H9 (cell line): ENCODE measurements at regions not wholly inside any gene's neighbourhood (a gene's known extent, or its start where the extent isn't known, plus 50 kb on each side); places are given as distances from the start of the nearest gene placed in this dataset.

Experiments used
- DNase-seq: peaks from one replicate; pipeline ENCODE4 v3.0.0-alpha.2; 2017
- H2AFZ ChIP-seq: one replicate; pipeline ENCODE4 v1.6.1; 2013; ENCODE audit warnings: mild to moderate bottlenecking, low read length, control low read depth, moderate library complexity
- H2AK5ac ChIP-seq: 2 replicates; pipeline ENCODE4 v1.6.1; 2013; ENCODE audit warnings: low read length, control low read depth, mixed read lengths; ENCODE audit not compliant: insufficient read length
- H2BK120ac ChIP-seq: one replicate; pipeline ENCODE4 v1.6.1; 2013; ENCODE audit warnings: low read depth, mild to moderate bottlenecking, low read length, control low read depth, inconsistent platforms; ENCODE audit not compliant: poor library complexity, severe bottlenecking
- H2BK12ac ChIP-seq: 2 replicates; pipeline ENCODE4 v1.6.1; 2013; ENCODE audit warnings: low read length, control low read depth, mixed read lengths, low read depth; ENCODE audit not compliant: insufficient read length
- H2BK15ac ChIP-seq: 2 replicates; pipeline ENCODE4 v1.6.1; 2013; ENCODE audit warnings: low read depth, low read length, control low read depth
- H2BK20ac ChIP-seq: one replicate; pipeline ENCODE4 v1.6.1; 2013; ENCODE audit warnings: low read depth, mild to moderate bottlenecking, low read length, control low read depth, inconsistent platforms; ENCODE audit not compliant: poor library complexity, severe bottlenecking
- H2BK5ac ChIP-seq: 2 replicates; pipeline ENCODE4 v1.6.1; 2013; ENCODE audit warnings: low read length, control low read depth, mixed read lengths; ENCODE audit not compliant: insufficient read length
- H3K14ac ChIP-seq: 2 replicates; pipeline ENCODE4 v1.6.1; 2013; ENCODE audit warnings: low read length, control low read depth; ENCODE audit not compliant: insufficient read depth
- H3K18ac ChIP-seq: 2 replicates; pipeline ENCODE4 v1.6.1; 2013; ENCODE audit warnings: low read depth, mild to moderate bottlenecking, mixed read lengths, low read length, control low read depth; ENCODE audit not compliant: insufficient read length
- H3K23ac ChIP-seq: 2 replicates; pipeline ENCODE4 v1.6.1; 2013; ENCODE audit warnings: low read length, control low read depth, mixed read lengths, low read depth; ENCODE audit not compliant: insufficient read length
- H3K23me2 ChIP-seq: 2 replicates; pipeline ENCODE4 v1.6.1; 2013; ENCODE audit warnings: low read depth, mild to moderate bottlenecking, mixed read lengths, low read length, control low read depth; ENCODE audit not compliant: insufficient read length, poor library complexity, severe bottlenecking
- H3K27ac ChIP-seq: 2 replicates; pipeline ENCODE4 v1.5.1; 2013; ENCODE audit warnings: low read length, control low read depth, mixed read lengths, low read depth; ENCODE audit not compliant: insufficient read length
- H3K27me3 ChIP-seq: 2 replicates; pipeline ENCODE4 v1.6.1; 2013; ENCODE audit warnings: low read length, control low read depth, inconsistent platforms; ENCODE audit not compliant: insufficient read depth
- H3K4ac ChIP-seq: 2 replicates; pipeline ENCODE4 v1.6.1; 2013; ENCODE audit warnings: low read depth, mild to moderate bottlenecking, control low read depth, inconsistent platforms, low read length, moderate library complexity
- H3K4me1 ChIP-seq: 2 replicates; pipeline ENCODE4 v1.6.1; 2013; ENCODE audit warnings: low read length, control low read depth, inconsistent platforms; ENCODE audit not compliant: insufficient read depth
- H3K4me2 ChIP-seq: 2 replicates; pipeline ENCODE4 v1.6.1; 2013; ENCODE audit warnings: low read length, control low read depth, mixed read lengths; ENCODE audit not compliant: insufficient read length, insufficient read depth
- H3K56ac ChIP-seq: 2 replicates; pipeline ENCODE4 v1.6.1; 2013; ENCODE audit warnings: low read depth, mild to moderate bottlenecking, mixed read lengths, low read length, control low read depth; ENCODE audit not compliant: insufficient read length
- H3K79me1 ChIP-seq: 2 replicates; pipeline ENCODE4 v1.6.1; 2013; ENCODE audit warnings: low read depth, mild to moderate bottlenecking, moderate library complexity, low read length, control low read depth, inconsistent platforms; ENCODE audit not compliant: insufficient read depth, poor library complexity, severe bottlenecking
- H3K79me2 ChIP-seq: 2 replicates; pipeline ENCODE4 v1.6.1; 2013; ENCODE audit warnings: low read length, control low read depth, inconsistent platforms; ENCODE audit not compliant: insufficient read depth
- H3K9ac ChIP-seq: 2 replicates; pipeline ENCODE4 v1.6.1; 2013; ENCODE audit warnings: low read length, control low read depth, mixed read lengths; ENCODE audit not compliant: insufficient read length; ENCODE audit errors: extremely low read depth
- H3K9me3 ChIP-seq: one replicate; pipeline ENCODE4 v1.6.1; 2013; ENCODE audit warnings: low read depth, low read length, inconsistent platforms; ENCODE audit not compliant: control insufficient read depth
- H3T11ph ChIP-seq: one replicate; pipeline ENCODE4 v1.6.1; 2013; ENCODE audit warnings: mild to moderate bottlenecking, low read length, control low read depth, inconsistent platforms
- H4K20me1 ChIP-seq: one replicate; pipeline ENCODE4 v1.6.1; 2013; ENCODE audit not compliant: control insufficient read depth, insufficient read length, insufficient read depth
- H4K5ac ChIP-seq: 2 replicates; pipeline ENCODE4 v1.6.1; 2013; ENCODE audit warnings: low read depth, mild to moderate bottlenecking, mixed read lengths, low read length, control low read depth; ENCODE audit not compliant: insufficient read length
- H4K8ac ChIP-seq: replicated peaks from 2 replicates; pipeline ENCODE4 v1.6.1; 2013; ENCODE audit warnings: low read length, control low read depth, mixed read lengths, low read depth; ENCODE audit not compliant: insufficient read length
- H4K91ac ChIP-seq: 2 replicates; pipeline ENCODE4 v1.6.1; 2013; ENCODE audit warnings: low read depth, mild to moderate bottlenecking, moderate library complexity, mixed read lengths, low read length, control low read depth; ENCODE audit not compliant: insufficient read length
- H3K27ac Mint-ChIP-seq, 3 experiments: 2 replicates in 2 of 3; 3 replicates in 1 of 3; pipeline ENCODE4 v1.8.0; 2020 to 2021; ENCODE audit warnings: mixed read lengths in 3 of 3, mild to moderate bottlenecking in 1 of 3, moderate library complexity in 1 of 3
- H3K27me3 Mint-ChIP-seq: 2 replicates; pipeline ENCODE4 v1.8.0; 2021; ENCODE audit warnings: low read depth, mild to moderate bottlenecking, moderate library complexity, mixed read lengths
- H3K36me3 Mint-ChIP-seq, 3 experiments: 2 replicates in 2 of 3; 3 replicates in 1 of 3; pipeline ENCODE4 v1.8.0; 2020 to 2021; ENCODE audit warnings: low read depth in 3 of 3, mixed read lengths in 3 of 3; ENCODE audit not compliant: insufficient read depth in 1 of 3
- H3K4me1 Mint-ChIP-seq, 2 experiments: 2 replicates each; pipeline ENCODE4 v1.8.0; 2020; ENCODE audit warnings: mixed read lengths in 2 of 2
- H3K4me3 Mint-ChIP-seq, 2 experiments: 2 replicates in 1 of 2; 3 replicates in 1 of 2; pipeline ENCODE4 v1.8.0; 2020 to 2021; ENCODE audit warnings: mild to moderate bottlenecking in 2 of 2, mixed read lengths in 2 of 2, moderate library complexity in 1 of 2
- H3K9me3 Mint-ChIP-seq, 2 experiments: 2 replicates in 1 of 2; 3 replicates in 1 of 2; pipeline ENCODE4 v1.8.0; 2020; ENCODE audit warnings: mild to moderate bottlenecking in 2 of 2, mixed read lengths in 2 of 2, moderate library complexity in 1 of 2
- CTCF ChIP-seq: fragments of 200-600 bp; sonication (generic); conservative IDR thresholded peaks from 3 replicates; pipeline ENCODE4 v1.8.0; 2021; ENCODE audit warnings: antibody characterized with exemption, mild to moderate bottlenecking
- WGBS: extraction: QIAGEN DNeasy Blood & Tissue Kit; methylation state at CpG from one replicate; pipeline ENCODE4 v1.1.7; 2013; ENCODE audit warnings: missing lambda C conversion rate, low lambda C conversion rate, mixed read lengths; ENCODE audit not compliant: insufficient read length; ENCODE audit errors: extremely low coverage; 5-methylcytosine and 5-hydroxymethylcytosine counted together

GRCh38 chr2:215748446-215748845 lies 264.9 kb downstream of the MREG start:
- no peaks in the 10 kb centered on the region for H3K9me3 Mint-ChIP-seq
- Histone ChIP-seq H3K79me1 (no peaks in the 10 kb centered on the region), H2BK5ac (no peak overlapping the region), H3K23ac (no peak overlapping the region), H2AFZ (no peak overlapping the region), H4K20me1 (no peaks in the 10 kb centered on the region), H3K9me3 (no peaks in the 10 kb centered on the region), H3T11ph (no peak overlapping the region), H3K4ac (no peak overlapping the region), H3K9ac (no peak overlapping the region), H3K79me2 (no peaks in the 10 kb centered on the region), H2BK12ac (no peak overlapping the region), H3K23me2 (no peaks in the 10 kb centered on the region), H4K91ac (no peak overlapping the region), H3K27me3 (no peaks in the 10 kb centered on the region), H3K4me2 (no peak overlapping the region), H2AK5ac (no peak overlapping the region), H3K4me1 (no peaks in the 10 kb centered on the region), H2BK15ac (no peak overlapping the region), H3K56ac (no peak overlapping the region), H4K5ac (no peak overlapping the region), H4K8ac (no peak overlapping the region), H3K18ac (no peak overlapping the region), H3K27ac (no peak overlapping the region), H2BK120ac (no peak overlapping the region), H2BK20ac (no peak overlapping the region), H3K14ac (no peak overlapping the region)
- H3K4me1 Mint-ChIP-seq: no peaks in the 10 kb centered on the region
- H3K36me3 Mint-ChIP-seq: no peaks in the 10 kb centered on the region; a peak in 1 of 7 replicates
- no peak for TF ChIP-seq CTCF
- H3K4me3 Mint-ChIP-seq: no peak overlapping the region
- no peak for DNase-seq
- H3K27me3 Mint-ChIP-seq: no peaks in the 10 kb centered on the region
- no CpG with 5 or more reads among the region's 6 CpGs for WGBS
- H3K27ac Mint-ChIP-seq: no peak overlapping the region
